OCI-LY1 (cell line): ENCODE measurements at regions not wholly inside any gene's neighbourhood (a gene's known extent, or its start where the extent isn't known, plus 50 kb on each side); places are given as distances from the start of the nearest gene placed in this dataset.

Experiments used
- EZH2 ChIP-seq: fragments of 200-600 bp; sonication (generic), shearing (Covaris generic); IDR thresholded peaks from 2 replicates; pipeline ENCODE4 v1.8.0; 2017; ENCODE audit warnings: borderline replicate concordance, mixed run types, mild to moderate bottlenecking, antibody characterized with exemption, low read length, moderate library complexity, mixed read lengths
- TF ChIP-seq, protein P1 (sequence below): fragments of 200-600 bp; sonication (generic), shearing (Covaris generic); IDR thresholded peaks from 2 replicates; pipeline ENCODE4 v1.5.1; 2017; ENCODE audit warnings: mild to moderate bottlenecking, antibody characterized with exemption, low read length, moderate library complexity, mixed read lengths

DNA sequence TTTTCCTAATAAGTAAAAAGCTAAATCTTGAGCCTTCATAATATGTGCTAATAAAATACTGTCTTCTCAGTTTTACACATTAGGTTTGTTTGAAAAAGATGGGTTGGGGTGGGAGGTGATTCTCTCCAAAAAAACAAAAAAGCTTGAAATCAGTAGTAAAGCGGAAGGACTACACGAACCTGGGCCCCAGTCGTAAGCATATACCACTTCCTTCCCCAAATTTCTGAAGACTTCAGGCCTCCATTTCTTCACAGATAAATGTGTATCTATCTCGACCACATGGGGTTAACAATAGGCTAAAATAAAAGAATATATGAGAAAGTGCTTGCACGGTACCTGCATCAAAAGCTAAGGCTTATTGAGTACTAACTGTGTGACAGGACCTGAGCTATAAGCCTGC, 51.6 kb upstream of the PAX2 start:
- TF ChIP-seq, protein P1, sequence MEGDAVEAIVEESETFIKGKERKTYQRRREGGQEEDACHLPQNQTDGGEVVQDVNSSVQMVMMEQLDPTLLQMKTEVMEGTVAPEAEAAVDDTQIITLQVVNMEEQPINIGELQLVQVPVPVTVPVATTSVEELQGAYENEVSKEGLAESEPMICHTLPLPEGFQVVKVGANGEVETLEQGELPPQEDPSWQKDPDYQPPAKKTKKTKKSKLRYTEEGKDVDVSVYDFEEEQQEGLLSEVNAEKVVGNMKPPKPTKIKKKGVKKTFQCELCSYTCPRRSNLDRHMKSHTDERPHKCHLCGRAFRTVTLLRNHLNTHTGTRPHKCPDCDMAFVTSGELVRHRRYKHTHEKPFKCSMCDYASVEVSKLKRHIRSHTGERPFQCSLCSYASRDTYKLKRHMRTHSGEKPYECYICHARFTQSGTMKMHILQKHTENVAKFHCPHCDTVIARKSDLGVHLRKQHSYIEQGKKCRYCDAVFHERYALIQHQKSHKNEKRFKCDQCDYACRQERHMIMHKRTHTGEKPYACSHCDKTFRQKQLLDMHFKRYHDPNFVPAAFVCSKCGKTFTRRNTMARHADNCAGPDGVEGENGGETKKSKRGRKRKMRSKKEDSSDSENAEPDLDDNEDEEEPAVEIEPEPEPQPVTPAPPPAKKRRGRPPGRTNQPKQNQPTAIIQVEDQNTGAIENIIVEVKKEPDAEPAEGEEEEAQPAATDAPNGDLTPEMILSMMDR: no peak
- no peak for TF ChIP-seq EZH2
